ENCODE measurements at regions not wholly inside any gene's neighbourhood (a gene's known extent, or its start where the extent isn't known, plus 50 kb on each side); places are given as distances from the start of the nearest gene placed in this dataset.

DNA sequence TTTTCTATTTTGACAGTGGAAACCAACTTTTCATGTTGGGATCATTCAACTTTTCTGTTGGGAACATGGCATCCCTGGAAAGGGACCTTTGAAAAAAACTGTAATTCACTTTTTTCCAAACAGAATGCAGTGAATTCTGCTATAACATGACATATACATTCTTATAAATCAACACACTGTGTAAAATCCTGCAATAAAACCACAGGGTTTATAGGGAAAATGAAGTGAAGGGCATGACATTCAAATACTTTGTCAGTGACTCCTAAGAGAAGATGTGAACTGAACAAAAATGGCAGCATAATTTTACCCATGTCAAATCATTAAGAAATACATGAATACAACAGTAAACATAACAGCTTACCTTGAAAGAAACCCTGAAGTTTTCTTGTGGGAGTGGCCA, 264.5 kb upstream of the ANKRD50 start:
- no peaks in the 10 kb centered on the region for H3K36me3 ChIP-seq
- intact Hi-C loops (cut with DNase I) = loop anchor here in 1 of 4 donors (5.0 kb wide), 1 partner anchor 520 kb away; no protein-coding TSS in a partner anchor
- TF ChIP-seq POLR2A (IDR thresholded peaks at IDR 0.05) = no peak
- no peak for TF ChIP-seq EP300 (IDR thresholded peaks at IDR 0.05)
- TF ChIP-seq, protein P1, sequence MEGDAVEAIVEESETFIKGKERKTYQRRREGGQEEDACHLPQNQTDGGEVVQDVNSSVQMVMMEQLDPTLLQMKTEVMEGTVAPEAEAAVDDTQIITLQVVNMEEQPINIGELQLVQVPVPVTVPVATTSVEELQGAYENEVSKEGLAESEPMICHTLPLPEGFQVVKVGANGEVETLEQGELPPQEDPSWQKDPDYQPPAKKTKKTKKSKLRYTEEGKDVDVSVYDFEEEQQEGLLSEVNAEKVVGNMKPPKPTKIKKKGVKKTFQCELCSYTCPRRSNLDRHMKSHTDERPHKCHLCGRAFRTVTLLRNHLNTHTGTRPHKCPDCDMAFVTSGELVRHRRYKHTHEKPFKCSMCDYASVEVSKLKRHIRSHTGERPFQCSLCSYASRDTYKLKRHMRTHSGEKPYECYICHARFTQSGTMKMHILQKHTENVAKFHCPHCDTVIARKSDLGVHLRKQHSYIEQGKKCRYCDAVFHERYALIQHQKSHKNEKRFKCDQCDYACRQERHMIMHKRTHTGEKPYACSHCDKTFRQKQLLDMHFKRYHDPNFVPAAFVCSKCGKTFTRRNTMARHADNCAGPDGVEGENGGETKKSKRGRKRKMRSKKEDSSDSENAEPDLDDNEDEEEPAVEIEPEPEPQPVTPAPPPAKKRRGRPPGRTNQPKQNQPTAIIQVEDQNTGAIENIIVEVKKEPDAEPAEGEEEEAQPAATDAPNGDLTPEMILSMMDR (IDR thresholded peaks at IDR 0.05) = no peak

DNA sequence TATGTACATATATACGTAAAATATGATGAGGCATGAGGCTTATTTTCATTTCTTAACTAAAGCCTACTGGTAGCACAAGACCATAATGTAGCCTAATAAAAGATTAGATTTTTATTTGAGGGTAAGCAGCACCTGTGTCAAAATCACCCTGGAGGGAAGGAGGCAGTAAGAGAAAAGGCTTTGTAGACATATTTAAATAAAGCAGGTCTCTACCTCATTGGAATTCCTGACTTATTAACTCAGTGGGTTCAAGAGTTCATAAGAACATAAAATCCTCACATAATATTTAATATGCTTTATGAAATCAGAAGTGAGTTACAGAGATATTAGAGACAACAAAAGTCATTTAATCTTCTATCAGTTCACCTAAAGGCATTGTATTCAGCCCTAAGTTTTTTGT, 261.6 kb upstream of the ANKRD50 start:
- no peaks in the 10 kb centered on the region for H3K36me3 ChIP-seq
- no peaks in the 10 kb centered on the region for H3K9me3 ChIP-seq
- H3K27me3 ChIP-seq = no peaks in the 10 kb centered on the region
- WGBS, 3 donors = 86 to 98% (median 95%) methylated on average over 1 of the region's 1 CpG
- no peak overlapping the region for H3K27ac ChIP-seq
- no peak overlapping the region for H3K4me3 ChIP-seq
- TF ChIP-seq POLR2A (IDR thresholded peaks at IDR 0.05) (no peak), EP300 (IDR thresholded peaks at IDR 0.05) (no peak)
- TF ChIP-seq, protein P1 (IDR thresholded peaks at IDR 0.05) = no peak
- no peak for DNase-seq
- intact Hi-C loops (cut with DNase I) = no loop called here
- H3K4me1 ChIP-seq (ENCODE audit: insufficient read depth) = no peaks in the 10 kb centered on the region

More for the DNA sequence above, 264.5 kb upstream of the ANKRD50 start:
- no peaks in the 10 kb centered on the region for H3K27me3 ChIP-seq
- DNase-seq = no peak
- no peaks in the 10 kb centered on the region for H3K4me1 ChIP-seq (ENCODE audit: insufficient read depth)
- H3K4me3 ChIP-seq = no peak overlapping the region
- no peaks in the 10 kb centered on the region for H3K9me3 ChIP-seq
- H3K27ac ChIP-seq = no peak overlapping the region

DNA sequence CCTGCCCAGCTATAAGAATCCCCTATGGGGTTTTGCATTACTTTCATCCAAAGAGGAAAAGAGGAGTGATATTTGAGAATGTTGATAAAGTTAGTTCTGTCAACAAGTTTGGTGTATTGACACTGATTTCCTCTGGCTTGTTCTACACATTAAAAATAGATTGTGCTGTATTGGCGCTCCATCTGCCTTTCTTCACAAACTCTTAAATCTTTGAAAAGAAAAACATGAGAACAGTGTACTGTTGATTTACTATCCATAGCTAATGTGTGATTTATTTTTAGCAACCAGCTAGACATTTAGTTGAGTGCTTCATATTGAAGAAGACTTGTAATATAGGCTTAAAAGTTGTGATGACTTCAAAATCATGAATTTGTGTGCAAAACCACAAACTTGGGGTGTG, 261.2 kb upstream of the ANKRD50 start:
- Histone ChIP-seq H3K27me3 (no peaks in the 10 kb centered on the region), H3K27ac (no peak overlapping the region), H3K4me1 (ENCODE audit: insufficient read depth) (no peaks in the 10 kb centered on the region), H3K36me3 (no peaks in the 10 kb centered on the region), H3K9me3 (no peaks in the 10 kb centered on the region), H3K4me3 (no peak overlapping the region)
- intact Hi-C loops (cut with DNase I) = no loop called here
- TF ChIP-seq, protein P1 (IDR thresholded peaks at IDR 0.05) = no peak
- TF ChIP-seq EP300 (IDR thresholded peaks at IDR 0.05) (no peak), POLR2A (IDR thresholded peaks at IDR 0.05) (no peak)
- WGBS, 3 donors = 97 to 100% (median 98%) methylated on average over 1 of the region's 1 CpG
- no peak for DNase-seq

DNA sequence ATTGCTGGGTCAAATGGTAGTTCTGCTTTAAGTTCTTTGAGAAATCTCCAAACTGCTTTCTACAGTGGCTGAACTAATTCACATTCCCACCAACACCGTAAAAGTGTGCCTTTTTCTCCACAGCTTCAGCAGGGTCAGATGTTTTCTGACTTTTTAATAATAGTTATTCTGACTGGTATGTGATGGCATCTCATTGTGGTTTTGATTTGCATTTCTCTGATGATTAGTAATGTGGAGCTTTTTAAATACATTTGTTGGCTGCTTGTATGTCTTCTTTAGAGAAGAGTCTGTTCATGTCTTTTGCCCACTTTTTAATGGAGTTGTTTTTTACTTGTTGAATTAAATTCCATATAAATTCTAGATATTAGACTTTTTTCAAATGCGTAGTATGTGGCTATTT, 257.5 kb upstream of the ANKRD50 start:
- intact Hi-C loops (cut with DNase I) = no loop called here
- WGBS, 3 donors = 91 to 100% (median 93%) methylated on average over 2 of the region's 2 CpGs
- no peak for DNase-seq

More for the DNA sequence above, 257.5 kb upstream of the ANKRD50 start:
- no peaks in the 10 kb centered on the region for H3K36me3 ChIP-seq
- H3K9me3 ChIP-seq = no peaks in the 10 kb centered on the region
- TF ChIP-seq EP300 (IDR thresholded peaks at IDR 0.05) (no peak), POLR2A (IDR thresholded peaks at IDR 0.05) (no peak)
- TF ChIP-seq, protein P1 (IDR thresholded peaks at IDR 0.05) = no peak
- H3K27ac ChIP-seq = no peak overlapping the region
- no peaks in the 10 kb centered on the region for H3K4me1 ChIP-seq (ENCODE audit: insufficient read depth)
- H3K27me3 ChIP-seq = no peaks in the 10 kb centered on the region
- H3K4me3 ChIP-seq = no peak overlapping the region
